ENCODE measurements at regions not wholly inside any gene's neighbourhood (a gene's known extent, or its start where the extent isn't known, plus 50 kb on each side); places are given as distances from the start of the nearest gene placed in this dataset.

DNA sequence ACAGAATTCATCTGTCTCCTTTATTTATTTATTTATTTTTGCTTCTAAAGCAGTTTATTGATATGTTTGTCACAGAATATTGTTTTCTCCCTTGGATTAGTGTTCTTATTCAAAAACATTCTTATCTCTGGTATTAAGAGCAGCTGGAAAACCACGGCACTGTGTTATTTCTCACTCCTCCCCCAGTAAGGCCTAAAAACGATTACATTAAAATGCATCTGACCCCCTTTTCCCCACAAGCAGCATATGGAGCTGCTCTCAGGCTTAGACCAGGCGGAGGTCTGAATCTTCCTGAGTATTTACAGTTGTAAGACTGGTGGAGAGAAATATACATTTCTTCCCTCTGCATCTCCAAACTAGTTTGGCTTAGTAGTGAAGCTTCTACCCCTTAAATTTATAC lies 86.8 kb downstream of the HLX start:
- TF ChIP-seq, protein P1, sequence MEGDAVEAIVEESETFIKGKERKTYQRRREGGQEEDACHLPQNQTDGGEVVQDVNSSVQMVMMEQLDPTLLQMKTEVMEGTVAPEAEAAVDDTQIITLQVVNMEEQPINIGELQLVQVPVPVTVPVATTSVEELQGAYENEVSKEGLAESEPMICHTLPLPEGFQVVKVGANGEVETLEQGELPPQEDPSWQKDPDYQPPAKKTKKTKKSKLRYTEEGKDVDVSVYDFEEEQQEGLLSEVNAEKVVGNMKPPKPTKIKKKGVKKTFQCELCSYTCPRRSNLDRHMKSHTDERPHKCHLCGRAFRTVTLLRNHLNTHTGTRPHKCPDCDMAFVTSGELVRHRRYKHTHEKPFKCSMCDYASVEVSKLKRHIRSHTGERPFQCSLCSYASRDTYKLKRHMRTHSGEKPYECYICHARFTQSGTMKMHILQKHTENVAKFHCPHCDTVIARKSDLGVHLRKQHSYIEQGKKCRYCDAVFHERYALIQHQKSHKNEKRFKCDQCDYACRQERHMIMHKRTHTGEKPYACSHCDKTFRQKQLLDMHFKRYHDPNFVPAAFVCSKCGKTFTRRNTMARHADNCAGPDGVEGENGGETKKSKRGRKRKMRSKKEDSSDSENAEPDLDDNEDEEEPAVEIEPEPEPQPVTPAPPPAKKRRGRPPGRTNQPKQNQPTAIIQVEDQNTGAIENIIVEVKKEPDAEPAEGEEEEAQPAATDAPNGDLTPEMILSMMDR (IDR thresholded peaks at IDR 0.05; ENCODE audit: insufficient read depth, low read length) = no peak
- TF ChIP-seq GABPA (IDR thresholded peaks at IDR 0.05; ENCODE audit: low read depth) (no peak), POLR2AphosphoS5 (IDR thresholded peaks at IDR 0.05; ENCODE audit: low read depth) (no peak)
